ENCODE measurements at regions not wholly inside any gene's neighbourhood (a gene's known extent, or its start where the extent isn't known, plus 50 kb on each side); places are given as distances from the start of the nearest gene placed in this dataset.

DNA sequence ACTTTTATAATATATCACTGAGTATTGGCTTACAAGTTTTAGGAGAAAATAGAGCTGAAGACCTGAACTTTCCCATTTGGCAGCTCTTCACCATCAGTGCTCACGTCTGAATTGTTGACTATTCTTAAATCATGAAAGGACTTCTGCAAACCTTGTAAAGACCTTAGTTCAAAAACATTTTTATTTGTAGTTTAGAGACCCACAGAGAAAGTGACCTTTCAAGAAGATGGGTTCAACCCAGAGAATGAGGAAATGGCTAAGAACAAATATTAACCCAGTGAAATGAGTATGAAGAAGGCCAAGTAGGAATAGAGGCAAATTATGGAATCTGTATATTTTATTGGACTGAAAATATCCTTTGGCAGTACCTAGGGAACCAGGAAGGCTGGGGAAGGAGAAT is 1151.1 kb downstream of the GATA3 start:
- Histone ChIP-seq H3K9me3 (ENCODE audit: control insufficient read depth in 1 of 2, insufficient read depth in 1 of 2, low read depth in 1 of 2, low read length in 2 of 2) (0 out of 4 replicates have a peak, but pooled peaks cover 0 to 6% of the 10 kb centered on the region in 2 experiments), H3K4me2 (ENCODE audit: low read length) (no peak overlapping the region), H3K4me1 (ENCODE audit: control insufficient read depth in 1 of 2, insufficient read depth in 2 of 2, low read length in 2 of 2) (no peaks in the 10 kb centered on the region), H3K9me2 (ENCODE audit: insufficient read depth) (no peaks in the 10 kb centered on the region), H4K20me1 (ENCODE audit: insufficient read depth) (no peaks in the 10 kb centered on the region), H3K9ac (ENCODE audit: low read length) (no peak overlapping the region), H3K27me3 (ENCODE audit: insufficient read depth, low read length) (no peaks in the 10 kb centered on the region), H3K4me3 (replicated peaks in 1 of 2; ENCODE audit: low read depth in 1 of 2, low read length in 2 of 2) (no peak overlapping the region), H3K27ac (ENCODE audit: low read depth, low read length) (no peak overlapping the region), H3K79me2 (ENCODE audit: insufficient read depth, low read length) (no peaks in the 10 kb centered on the region), H3K36me3 (ENCODE audit: control insufficient read depth in 1 of 2, insufficient read depth in 2 of 2, low read length in 2 of 2) (no peaks in the 10 kb centered on the region), H2AFZ (ENCODE audit: low read depth, low read length, poor library complexity, severe bottlenecking) (no peak overlapping the region)
- DNase-seq (ENCODE audit: low read depth, low spot score), result no peak
- ChIA-PET RAD21 (ENCODE audit: low non-redundant PET in 1 of 2, low total read pairs in 2 of 2, uncharacterized antibody in 2 of 2, unreplicated experiment in 2 of 2) (no interaction called here), POLR2A (no interaction called here), CTCF (no interaction called here)
- TF ChIP-seq CBX3 (IDR thresholded peaks at IDR 0.05; ENCODE audit: low read depth), result no peak
- TF ChIP-seq, protein P1, sequence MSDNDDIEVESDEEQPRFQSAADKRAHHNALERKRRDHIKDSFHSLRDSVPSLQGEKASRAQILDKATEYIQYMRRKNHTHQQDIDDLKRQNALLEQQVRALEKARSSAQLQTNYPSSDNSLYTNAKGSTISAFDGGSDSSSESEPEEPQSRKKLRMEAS (IDR thresholded peaks at IDR 0.05), result no peak
- TF ChIP-seq SP1 (IDR thresholded peaks at IDR 0.05; ENCODE audit: low read depth), result no peak
- TF ChIP-seq CEBPB (IDR thresholded peaks at IDR 0.05; ENCODE audit: low read depth), result no peak
- TF ChIP-seq JUND (IDR thresholded peaks at IDR 0.05), result no peak
- TF ChIP-seq, protein P2, sequence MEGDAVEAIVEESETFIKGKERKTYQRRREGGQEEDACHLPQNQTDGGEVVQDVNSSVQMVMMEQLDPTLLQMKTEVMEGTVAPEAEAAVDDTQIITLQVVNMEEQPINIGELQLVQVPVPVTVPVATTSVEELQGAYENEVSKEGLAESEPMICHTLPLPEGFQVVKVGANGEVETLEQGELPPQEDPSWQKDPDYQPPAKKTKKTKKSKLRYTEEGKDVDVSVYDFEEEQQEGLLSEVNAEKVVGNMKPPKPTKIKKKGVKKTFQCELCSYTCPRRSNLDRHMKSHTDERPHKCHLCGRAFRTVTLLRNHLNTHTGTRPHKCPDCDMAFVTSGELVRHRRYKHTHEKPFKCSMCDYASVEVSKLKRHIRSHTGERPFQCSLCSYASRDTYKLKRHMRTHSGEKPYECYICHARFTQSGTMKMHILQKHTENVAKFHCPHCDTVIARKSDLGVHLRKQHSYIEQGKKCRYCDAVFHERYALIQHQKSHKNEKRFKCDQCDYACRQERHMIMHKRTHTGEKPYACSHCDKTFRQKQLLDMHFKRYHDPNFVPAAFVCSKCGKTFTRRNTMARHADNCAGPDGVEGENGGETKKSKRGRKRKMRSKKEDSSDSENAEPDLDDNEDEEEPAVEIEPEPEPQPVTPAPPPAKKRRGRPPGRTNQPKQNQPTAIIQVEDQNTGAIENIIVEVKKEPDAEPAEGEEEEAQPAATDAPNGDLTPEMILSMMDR (IDR thresholded peaks at IDR 0.05 in 2 of 3, conservative IDR thresholded peaks at IDR 0.05 in 1 of 3; ENCODE audit: borderline replicate concordance in 1 of 3, insufficient read depth in 1 of 3, low read depth in 2 of 3, low read length in 2 of 3), result no peak
- no peak for TF ChIP-seq SRF (IDR thresholded peaks at IDR 0.05; ENCODE audit: low read depth)
- TF ChIP-seq, protein P3, sequence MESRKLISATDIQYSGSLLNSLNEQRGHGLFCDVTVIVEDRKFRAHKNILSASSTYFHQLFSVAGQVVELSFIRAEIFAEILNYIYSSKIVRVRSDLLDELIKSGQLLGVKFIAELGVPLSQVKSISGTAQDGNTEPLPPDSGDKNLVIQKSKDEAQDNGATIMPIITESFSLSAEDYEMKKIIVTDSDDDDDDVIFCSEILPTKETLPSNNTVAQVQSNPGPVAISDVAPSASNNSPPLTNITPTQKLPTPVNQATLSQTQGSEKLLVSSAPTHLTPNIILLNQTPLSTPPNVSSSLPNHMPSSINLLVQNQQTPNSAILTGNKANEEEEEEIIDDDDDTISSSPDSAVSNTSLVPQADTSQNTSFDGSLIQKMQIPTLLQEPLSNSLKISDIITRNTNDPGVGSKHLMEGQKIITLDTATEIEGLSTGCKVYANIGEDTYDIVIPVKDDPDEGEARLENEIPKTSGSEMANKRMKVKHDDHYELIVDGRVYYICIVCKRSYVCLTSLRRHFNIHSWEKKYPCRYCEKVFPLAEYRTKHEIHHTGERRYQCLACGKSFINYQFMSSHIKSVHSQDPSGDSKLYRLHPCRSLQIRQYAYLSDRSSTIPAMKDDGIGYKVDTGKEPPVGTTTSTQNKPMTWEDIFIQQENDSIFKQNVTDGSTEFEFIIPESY (IDR thresholded peaks at IDR 0.05; ENCODE audit: extremely low read depth, insufficient replicate concordance, low read length), result no peak
- TF ChIP-seq POLR2AphosphoS5 (IDR thresholded peaks at IDR 0.05; ENCODE audit: low read depth, low read length), result no peak
- TF ChIP-seq TCF7L2 (IDR thresholded peaks at IDR 0.05; ENCODE audit: borderline replicate concordance, extremely low read depth, insufficient read depth, insufficient read length), result no peak
- TF ChIP-seq, protein P4, sequence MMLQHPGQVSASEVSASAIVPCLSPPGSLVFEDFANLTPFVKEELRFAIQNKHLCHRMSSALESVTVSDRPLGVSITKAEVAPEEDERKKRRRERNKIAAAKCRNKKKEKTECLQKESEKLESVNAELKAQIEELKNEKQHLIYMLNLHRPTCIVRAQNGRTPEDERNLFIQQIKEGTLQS (IDR thresholded peaks at IDR 0.05), result no peak
- TF ChIP-seq FOSL1 (IDR thresholded peaks at IDR 0.05; ENCODE audit: low read depth), result no peak
- TF ChIP-seq EZH2 (IDR thresholded peaks at IDR 0.05), result no peak
- TF ChIP-seq ZFX (IDR thresholded peaks at IDR 0.05), result no peak
- no peak for TF ChIP-seq YY1 (IDR thresholded peaks at IDR 0.05; ENCODE audit: extremely low read depth, insufficient replicate concordance, low read depth, low read length)
- TF ChIP-seq POLR2A (IDR thresholded peaks at IDR 0.05; ENCODE audit: borderline replicate concordance, extremely low read depth, insufficient read depth, insufficient read length), result no peak
- TF ChIP-seq, protein P5, sequence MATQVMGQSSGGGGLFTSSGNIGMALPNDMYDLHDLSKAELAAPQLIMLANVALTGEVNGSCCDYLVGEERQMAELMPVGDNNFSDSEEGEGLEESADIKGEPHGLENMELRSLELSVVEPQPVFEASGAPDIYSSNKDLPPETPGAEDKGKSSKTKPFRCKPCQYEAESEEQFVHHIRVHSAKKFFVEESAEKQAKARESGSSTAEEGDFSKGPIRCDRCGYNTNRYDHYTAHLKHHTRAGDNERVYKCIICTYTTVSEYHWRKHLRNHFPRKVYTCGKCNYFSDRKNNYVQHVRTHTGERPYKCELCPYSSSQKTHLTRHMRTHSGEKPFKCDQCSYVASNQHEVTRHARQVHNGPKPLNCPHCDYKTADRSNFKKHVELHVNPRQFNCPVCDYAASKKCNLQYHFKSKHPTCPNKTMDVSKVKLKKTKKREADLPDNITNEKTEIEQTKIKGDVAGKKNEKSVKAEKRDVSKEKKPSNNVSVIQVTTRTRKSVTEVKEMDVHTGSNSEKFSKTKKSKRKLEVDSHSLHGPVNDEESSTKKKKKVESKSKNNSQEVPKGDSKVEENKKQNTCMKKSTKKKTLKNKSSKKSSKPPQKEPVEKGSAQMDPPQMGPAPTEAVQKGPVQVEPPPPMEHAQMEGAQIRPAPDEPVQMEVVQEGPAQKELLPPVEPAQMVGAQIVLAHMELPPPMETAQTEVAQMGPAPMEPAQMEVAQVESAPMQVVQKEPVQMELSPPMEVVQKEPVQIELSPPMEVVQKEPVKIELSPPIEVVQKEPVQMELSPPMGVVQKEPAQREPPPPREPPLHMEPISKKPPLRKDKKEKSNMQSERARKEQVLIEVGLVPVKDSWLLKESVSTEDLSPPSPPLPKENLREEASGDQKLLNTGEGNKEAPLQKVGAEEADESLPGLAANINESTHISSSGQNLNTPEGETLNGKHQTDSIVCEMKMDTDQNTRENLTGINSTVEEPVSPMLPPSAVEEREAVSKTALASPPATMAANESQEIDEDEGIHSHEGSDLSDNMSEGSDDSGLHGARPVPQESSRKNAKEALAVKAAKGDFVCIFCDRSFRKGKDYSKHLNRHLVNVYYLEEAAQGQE (IDR thresholded peaks at IDR 0.05; ENCODE audit: low read depth), result no peak
- no peak for TF ChIP-seq EZH2phosphoT487 (IDR thresholded peaks at IDR 0.05; ENCODE audit: borderline replicate concordance)
- no TSS peak for BruUV-seq (replicated peaks)
- no peak for ATAC-seq
- intact Hi-C loops (cut with micrococcal nuclease), result loop anchor here (5.0 kb wide), 1 partner anchor 1448 kb away; no protein-coding TSS in a partner anchor

All from HCT116 (cell line).